Endothelial cell of umbilical vein (primary cell): ENCODE measurements at regions not wholly inside any gene's neighbourhood (a gene's known extent, or its start where the extent isn't known, plus 50 kb on each side); places are given as distances from the start of the nearest gene placed in this dataset.

Experiments
- EZH2 ChIP-seq: IDR thresholded peaks from 2 replicates; pipeline ENCODE4 v1.6.1; 2012; ENCODE audit warnings: borderline replicate concordance, low read depth, mild to moderate bottlenecking, moderate library complexity, low read length, inconsistent platforms; ENCODE audit not compliant: severe bottlenecking
- FOS ChIP-seq: IDR thresholded peaks from 2 replicates; pipeline ENCODE4 v1.6.1; 2011; ENCODE audit warnings: mild to moderate bottlenecking, low read length, moderate library complexity, borderline replicate concordance; ENCODE audit not compliant: insufficient read depth
- GATA2 ChIP-seq: IDR thresholded peaks from 2 replicates; pipeline ENCODE4 v1.7.0; 2011; ENCODE audit warnings: low read depth, mild to moderate bottlenecking, moderate library complexity, mixed read lengths, low read length; ENCODE audit not compliant: insufficient read length, insufficient read depth
- JUN ChIP-seq: IDR thresholded peaks from 2 replicates; pipeline ENCODE4 v1.6.1; 2011; ENCODE audit warnings: borderline replicate concordance, low read depth; ENCODE audit not compliant: insufficient read length, insufficient read depth
- POLR2A ChIP-seq: IDR thresholded peaks from 2 replicates; pipeline ENCODE4 v1.6.1; 2012; ENCODE audit warnings: low read depth, mild to moderate bottlenecking, control low read depth, low read length
- POLR2AphosphoS5 ChIP-seq: IDR thresholded peaks from 2 replicates; pipeline ENCODE4 v1.6.1; 2012; ENCODE audit warnings: low read depth, mild to moderate bottlenecking, control low read depth, low read length, moderate library complexity; ENCODE audit not compliant: insufficient read depth
- TF ChIP-seq, protein P1 (sequence below), 2 donors: IDR thresholded peaks; 1 replicate in 1 of 2; 2 replicates in 1 of 2; pipeline ENCODE4 v1.5.1; 2011; ENCODE audit warnings: low read length in 2 of 2, mild to moderate bottlenecking in 2 of 2, moderate library complexity in 2 of 2, control low read depth in 1 of 2, inconsistent platforms in 1 of 2, low read depth in 1 of 2; ENCODE audit not compliant: insufficient read depth in 1 of 2; ENCODE audit errors: extremely low read depth in 1 of 2
- TF ChIP-seq, protein P2 (sequence below): IDR thresholded peaks from 2 replicates; pipeline ENCODE4 v1.6.1; 2011; ENCODE audit not compliant: insufficient read depth, insufficient read length

DNA sequence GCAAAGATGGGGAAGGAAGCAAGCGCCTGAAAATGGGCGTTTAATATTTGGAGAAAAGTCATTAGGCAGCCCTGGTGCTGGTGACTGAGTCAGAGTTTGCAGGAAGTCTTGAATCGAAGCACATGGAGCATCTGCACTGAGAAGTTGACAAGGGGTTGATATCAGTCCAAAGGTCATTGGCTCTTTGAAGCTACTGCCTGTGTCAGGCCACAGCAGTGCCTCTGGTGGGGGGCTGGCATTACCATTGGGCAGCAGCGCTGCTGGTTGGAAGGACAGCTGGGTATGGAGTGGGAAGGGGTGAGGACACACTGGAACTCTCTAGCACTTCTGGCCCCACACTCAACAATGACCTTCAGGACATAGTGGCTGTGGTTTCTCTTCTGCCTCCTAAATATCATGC lies 150.4 kb upstream of the ERCC6L2 start:
- TF ChIP-seq, protein P1, sequence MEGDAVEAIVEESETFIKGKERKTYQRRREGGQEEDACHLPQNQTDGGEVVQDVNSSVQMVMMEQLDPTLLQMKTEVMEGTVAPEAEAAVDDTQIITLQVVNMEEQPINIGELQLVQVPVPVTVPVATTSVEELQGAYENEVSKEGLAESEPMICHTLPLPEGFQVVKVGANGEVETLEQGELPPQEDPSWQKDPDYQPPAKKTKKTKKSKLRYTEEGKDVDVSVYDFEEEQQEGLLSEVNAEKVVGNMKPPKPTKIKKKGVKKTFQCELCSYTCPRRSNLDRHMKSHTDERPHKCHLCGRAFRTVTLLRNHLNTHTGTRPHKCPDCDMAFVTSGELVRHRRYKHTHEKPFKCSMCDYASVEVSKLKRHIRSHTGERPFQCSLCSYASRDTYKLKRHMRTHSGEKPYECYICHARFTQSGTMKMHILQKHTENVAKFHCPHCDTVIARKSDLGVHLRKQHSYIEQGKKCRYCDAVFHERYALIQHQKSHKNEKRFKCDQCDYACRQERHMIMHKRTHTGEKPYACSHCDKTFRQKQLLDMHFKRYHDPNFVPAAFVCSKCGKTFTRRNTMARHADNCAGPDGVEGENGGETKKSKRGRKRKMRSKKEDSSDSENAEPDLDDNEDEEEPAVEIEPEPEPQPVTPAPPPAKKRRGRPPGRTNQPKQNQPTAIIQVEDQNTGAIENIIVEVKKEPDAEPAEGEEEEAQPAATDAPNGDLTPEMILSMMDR (IDR thresholded peaks at IDR 0.05; ENCODE audit: extremely low read depth in 1 of 2, insufficient read depth in 1 of 2, low read depth in 1 of 2, low read length in 2 of 2): no peak
- TF ChIP-seq POLR2A (no peak), EZH2 (no peak), FOS (no peak), POLR2AphosphoS5 (no peak), JUN (no peak), GATA2 (no peak)
- TF ChIP-seq, protein P2, sequence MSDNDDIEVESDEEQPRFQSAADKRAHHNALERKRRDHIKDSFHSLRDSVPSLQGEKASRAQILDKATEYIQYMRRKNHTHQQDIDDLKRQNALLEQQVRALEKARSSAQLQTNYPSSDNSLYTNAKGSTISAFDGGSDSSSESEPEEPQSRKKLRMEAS: no peak
